SKM-1 (cell line): ENCODE measurements at regions not wholly inside any gene's neighbourhood (a gene's known extent, or its start where the extent isn't known, plus 50 kb on each side); places are given as distances from the start of the nearest gene placed in this dataset.
"Not testable (repeated sequence)": the region's sequence is repeated elsewhere in the genome, so short reads cannot be mapped to it uniquely, and the experiment has no call there.

ENCODE experiments used
- DNase-seq: peaks from one replicate; lab custom pipeline; 2025; ENCODE audit not compliant: unreplicated experiment; lab: John Stamatoyannopoulos, UW

DNA sequence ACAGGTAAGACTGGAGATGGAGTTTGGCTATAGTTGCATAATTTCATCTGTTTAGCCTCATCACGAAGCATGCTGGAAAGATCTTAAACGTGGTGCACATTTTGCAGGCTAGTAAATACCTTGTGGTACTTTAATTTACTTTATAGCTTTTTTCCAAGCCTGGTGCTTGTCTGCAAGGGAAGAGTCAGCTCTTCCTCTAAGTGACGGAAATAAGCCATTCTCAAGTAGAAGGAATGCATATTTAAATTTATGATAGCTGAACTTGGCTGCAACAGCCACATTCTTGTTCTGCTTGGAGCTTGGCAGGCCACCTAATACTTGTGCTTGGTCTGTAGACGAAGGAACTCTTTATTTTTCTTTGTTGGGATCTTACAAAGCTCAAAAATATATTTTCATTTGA, 188.0 kb upstream of the PIK3R1 start:
- no peak for DNase-seq

DNA sequence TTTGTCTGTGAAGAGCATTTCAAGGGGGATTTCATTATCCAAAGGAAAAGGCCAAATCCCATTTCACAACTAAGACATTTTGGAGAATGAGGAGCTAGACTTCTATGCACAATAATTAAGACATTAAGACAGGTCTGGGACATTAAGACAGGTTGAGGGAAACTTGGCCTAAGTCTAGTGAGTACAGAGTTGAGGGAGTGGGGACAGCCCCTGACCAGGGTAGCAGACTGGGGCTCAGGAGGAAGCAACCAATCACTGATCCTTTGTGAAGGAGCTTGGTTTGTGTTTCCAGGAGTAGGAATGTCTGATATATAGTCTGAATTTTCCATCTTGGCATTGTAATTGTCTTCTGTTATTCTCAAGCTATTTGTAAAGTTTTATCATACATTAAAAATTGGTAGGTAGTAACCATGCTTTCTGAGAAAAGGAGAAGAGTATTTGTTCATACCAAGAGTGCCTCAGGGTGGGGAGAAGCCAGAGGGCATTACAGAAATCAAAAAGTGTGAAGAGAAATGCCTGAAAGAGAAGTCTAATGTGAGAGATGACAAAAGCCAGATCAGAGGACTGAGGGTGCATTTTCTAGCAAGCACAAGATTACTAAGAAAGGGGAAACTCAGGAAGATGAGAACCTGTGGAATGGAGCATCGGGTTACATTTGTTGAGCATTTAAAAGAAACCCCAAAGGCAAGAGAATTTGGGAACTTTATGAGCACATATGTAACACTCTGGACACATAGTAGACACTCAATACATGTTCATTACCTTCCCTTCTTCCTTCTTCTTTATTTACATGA, 189.3 kb upstream of the PIK3R1 start:
- DNase-seq = no peak

DNA sequence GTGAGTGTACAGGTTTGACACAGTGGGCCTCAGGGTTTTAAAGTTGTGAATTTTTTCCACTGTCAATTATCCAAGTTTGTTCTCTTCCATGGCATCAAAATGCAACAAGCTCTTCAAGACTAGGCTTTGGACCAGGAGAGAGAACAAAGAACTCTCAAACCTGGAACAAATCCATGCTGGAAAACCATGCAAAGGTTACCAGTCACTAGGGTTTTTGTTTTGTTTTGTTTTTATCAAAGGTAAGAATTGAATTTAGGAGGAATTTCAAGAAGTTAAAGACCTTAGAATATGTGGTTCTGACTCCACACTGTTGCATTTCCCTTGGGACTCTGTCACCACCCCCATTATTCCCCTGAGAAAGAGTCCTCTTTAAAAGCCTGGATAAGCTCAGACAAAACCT, 191.1 kb upstream of the PIK3R1 start:
- no peak for DNase-seq

DNA sequence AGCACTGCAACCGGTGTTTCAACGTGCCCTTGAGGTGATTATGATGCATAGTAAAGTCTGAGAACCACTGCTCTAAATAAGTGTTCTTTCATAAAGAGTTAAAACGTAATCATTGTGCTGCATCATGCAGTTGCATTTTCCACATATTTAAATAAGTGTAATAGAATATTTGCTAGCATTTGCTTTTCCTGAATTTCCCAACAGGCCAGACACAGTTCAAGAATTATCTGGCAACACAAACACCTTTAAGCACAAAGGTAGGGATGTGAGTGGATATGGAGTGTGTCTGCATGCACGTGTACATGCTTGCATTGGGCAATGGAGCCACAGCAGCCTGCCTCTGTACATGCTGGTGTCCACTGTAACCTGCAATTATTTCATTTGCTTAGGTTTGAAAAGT, 193.6 kb upstream of the PIK3R1 start:
- DNase-seq = no peak

DNA sequence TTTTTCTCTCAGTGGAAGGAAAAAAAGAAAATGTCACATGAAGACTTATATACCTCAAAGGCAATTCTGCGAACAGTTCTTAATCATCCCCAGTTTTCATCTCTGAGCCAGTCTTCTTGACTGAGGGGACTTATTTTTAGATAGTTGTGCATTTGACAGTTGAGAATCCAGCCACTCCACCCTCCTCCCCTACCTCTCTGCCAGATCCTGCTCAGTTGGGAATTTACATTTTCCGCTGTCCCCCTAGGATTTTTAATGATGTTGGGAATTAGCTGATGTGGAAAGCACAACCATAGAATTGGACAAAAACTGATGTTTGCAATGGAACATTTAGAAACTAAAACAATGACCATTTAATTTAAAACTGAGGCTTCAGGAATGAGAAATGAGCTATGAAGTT, 194.3 kb upstream of the PIK3R1 start:
- DNase-seq = no peak

DNA sequence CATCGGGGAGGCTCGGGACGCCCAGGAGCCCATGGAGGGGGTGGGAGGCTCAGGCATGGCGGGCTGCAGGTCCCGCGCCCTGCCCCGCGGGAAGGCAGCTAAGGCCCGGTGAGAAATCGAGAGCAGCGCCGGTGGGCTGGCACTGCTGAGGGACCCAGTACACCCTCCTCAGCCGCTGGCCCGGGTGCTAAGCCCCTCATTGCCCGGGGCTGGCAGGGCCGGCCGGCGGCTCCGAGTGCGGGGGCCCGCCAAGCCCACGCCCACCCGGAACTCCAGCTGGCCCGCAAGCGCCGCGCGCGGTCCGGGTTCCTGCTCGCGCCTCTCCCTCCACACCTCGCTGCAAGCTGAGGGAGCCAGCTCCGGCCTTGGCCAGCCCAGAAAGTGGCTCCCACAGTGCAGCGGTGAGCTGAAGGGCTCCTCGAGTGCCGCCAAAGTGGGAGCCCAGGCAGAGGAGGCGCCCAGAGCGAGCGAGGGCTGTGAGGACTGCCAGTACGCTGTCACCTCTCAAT, 195.0 kb upstream of the PIK3R1 start:
- DNase-seq = not testable (repeated sequence)

DNA sequence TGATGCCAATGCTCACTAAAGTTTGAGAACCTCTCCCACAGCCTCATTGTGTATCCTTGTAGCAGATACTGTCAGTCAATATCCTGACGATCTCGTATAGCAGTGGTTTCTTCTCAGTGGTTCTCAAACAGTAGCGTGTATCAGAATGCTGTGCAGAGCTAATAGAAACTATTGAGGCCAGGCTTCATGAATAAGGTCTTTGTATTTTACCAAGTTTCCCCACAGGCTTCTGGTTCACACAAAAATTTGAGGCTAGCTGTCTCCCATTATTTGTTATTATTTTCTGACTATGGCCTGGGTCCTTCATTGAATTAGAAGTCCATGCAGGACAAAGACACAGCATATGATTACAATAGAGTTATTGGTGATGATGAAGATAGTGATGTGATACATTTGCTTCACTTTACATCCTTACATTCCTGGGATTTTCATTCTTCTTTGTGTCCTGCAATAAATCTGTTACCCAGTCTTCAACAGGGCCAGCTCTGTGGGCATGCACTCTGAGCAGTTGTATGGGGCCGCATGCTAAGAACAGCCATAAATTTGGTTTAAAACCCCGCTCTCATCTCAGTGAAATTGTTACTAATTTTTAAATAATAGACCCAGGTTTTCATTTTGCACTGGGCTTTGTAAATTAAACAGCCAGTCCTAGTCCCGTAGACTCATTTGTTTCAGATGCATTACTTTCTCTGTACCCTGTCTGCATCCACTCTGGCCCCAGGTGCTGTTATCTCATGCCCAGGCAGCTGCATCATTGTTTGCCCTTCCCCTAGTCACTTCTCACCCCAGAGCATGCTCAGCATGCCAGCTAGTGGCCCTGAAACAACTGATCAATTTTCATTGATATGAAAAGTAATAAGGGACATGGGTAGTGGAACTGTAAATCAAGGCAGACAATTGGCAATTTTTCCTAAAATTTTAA, 199.9 kb upstream of the PIK3R1 start:
- DNase-seq = no peak

DNA sequence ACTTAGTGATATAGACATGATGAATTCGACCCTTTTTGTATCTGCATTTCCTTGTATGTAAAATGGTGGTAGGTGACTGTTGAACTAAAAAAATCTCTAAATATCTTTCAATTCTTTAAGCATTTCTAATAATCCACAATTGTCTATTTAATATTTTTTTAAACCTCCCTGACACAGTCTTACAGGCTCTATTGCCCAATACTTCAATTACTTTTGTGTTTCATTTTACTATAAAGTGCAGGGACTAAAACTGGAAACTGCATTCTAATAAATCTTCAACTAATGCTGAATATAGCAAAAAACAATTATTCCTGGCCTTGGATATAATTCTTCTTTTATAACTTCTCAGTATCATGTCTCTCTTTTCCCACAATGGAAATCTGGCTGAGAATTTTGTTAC, 202.7 kb upstream of the PIK3R1 start:
- no peak for DNase-seq

DNA sequence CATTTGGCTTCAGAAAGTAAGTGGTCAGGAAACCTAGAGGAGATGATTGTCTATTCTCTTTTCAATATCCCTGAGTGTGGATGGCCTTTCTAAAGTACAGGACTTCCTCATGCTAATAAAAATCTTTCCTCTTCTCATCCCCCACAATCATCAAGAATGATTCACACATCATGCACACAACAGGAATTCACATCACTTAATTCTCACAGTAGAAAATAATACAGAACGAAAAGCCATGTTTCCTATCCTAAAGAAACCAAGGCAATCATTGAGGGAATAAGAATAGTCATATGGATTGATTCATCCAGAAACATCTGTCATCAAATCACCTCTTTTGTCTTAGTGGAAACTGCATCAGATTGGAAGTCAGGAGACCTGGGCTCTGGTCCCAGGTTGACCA, 203.1 kb upstream of the PIK3R1 start:
- no peak for DNase-seq

DNA sequence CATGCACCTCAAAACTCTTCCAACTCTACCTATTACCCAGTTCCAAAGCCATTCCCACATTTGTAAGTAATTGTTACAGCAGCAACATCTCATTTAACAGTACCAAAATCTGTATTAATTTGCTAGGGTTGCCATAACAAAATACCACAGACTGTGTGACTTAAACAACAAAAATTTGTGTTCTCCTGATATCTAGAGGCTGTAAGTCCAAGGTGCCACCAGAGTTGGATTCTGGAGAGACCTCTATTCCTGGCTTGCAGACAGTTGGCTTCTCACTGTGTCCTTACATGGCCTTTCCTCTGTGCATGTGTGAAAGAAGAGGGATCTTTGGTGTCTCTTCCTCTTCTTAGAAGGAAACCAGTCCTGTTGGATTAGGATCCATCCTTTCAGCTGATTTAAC, 203.8 kb upstream of the PIK3R1 start:
- DNase-seq = no peak

DNA sequence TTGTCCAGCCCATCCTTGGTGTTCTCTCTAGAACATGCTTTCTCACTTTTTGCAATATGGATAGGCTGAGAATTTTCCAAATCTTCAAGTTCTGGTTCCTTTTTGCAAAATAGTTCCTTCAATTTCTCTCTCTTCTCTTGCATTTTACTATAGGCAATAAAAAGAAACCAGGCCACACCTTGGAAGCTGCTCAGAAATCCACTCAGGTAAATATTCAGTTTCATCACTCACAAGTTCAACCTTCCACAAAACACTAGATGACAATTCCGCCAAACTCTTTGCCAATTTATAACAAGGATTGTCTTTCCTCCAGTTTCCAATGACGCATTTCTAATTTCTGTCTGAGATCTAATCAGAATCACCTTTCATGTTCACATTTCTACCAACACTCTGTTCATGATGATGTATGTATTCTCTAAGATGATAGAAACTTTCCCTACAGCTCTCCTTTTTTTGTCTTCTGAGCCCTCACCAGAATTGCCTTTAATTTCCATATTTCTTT, 204.2 kb upstream of the PIK3R1 start:
- no peak for DNase-seq

DNA sequence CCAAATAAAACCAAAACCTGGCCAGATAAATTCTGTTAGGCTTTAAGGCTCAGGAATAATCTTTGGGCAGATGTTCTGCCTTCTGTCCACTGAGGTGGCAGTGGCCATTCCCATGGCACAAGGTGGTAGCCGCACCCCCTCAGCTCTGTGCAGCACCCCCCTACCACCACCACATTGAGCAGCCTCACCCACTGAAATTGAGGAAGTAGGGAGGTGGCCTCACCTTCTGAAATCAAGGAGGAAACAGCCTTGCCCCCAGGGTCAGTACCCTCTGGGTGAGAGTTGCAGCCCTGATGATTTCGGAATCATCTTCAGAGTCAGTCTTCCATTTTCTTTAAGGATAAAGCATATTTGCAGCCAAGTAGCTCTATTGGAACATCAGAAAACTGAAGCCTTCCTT, 204.8 kb upstream of the PIK3R1 start:
- DNase-seq = no peak

DNA sequence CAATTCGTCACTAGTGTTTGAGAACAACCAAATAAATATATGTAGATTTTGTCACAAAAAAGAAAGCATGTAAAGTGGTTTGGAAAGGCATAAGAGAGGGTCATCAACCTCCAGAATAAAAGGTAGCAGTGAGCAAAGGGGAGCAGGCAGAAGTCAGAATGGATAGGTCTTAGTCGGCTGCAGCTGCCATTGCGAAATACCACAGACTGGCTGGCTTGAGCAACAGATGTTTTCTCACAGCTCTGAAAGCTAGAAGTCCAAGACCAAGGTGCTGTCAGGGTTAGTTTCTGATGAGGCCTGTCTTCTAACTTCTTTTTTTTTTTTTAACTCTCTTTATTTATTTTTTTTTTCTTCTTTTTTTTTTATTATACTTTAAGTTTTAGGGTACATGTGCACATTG, 208.1 kb upstream of the PIK3R1 start:
- DNase-seq = peak; percentile 91

DNA sequence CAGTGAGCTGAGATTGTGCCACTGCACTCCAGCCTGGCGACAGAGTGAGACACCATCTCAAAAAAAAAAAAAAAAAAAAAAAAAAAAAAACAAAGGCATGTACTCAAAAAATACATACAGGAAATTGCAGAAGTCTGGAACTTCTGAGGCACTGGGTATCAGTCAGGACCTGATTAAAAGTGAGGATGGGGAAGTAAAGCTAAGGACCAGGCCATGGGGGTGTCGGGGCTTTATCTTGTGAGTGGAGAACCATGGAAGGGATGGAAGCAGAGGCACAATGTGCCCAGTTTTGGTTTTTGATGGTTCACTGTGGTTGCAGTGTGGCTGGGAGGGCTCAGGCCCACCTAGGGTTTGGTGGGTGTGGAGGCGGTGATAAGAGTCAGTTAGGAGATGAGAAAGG, 212.7 kb upstream of the PIK3R1 start:
- DNase-seq = no peak

DNA sequence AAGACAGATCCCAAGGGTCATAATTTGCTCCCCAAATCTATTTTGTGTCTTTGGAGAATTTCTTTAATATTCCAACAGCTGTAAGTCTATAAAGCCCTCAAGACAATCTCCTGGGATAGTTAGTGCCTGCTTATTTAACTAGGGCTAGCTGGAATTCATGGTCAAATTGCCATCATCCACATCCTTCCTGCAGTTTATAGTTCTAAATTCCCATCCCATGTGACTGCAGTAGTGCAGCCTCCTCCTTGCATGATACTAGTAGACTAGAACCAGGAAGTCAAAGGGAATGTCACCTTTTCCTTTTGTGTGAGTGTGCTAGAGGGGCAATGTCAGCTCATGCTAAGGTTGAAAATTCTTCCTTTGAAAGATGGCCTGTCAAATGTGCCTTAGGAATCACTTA, 214.8 kb upstream of the PIK3R1 start:
- DNase-seq = no peak

DNA sequence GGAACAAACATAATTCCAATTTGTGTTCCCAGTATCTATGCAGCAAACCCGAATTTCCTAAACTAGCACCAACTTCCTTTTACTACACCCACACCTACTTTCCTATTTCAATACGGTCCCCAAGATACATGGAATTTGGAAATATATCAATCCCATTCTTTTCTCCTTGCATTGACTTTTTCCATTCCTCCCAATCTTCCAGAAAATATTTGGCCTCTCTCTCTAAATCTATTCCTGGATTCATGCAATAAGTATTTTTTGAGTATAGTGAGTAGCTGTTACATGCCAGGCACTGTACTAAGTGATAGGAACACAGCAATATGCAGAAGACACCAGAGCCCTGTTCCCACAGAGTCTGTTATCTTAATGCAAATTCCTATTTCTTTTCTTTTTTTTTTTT, 216.2 kb upstream of the PIK3R1 start:
- DNase-seq = no peak

DNA sequence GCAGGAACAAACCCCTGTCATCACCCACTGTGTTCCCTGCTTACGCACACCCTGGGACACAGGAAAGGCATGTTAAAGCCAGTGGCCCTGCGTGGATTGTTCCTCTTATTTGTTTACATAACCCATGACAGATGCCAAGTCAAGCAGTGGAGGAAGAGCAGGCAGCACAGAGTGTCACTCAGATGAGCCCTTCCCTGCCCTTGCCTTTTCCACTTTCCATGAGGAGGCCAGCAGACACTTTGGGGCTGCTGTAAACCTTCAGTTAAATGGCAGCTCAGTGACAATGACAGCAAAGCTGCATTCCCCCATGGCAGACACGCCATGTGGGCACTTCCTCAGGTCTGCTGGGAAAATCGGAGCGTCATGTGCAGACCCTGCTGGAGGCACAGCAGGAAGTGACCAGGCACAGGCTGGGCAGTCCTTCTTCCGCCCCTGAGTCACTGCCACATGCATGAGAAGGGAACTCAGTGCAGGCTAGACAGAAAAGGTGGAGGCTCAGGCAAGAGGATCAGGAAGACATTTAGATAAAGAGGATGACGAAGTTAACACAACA, 216.8 kb upstream of the PIK3R1 start:
- no peak for DNase-seq

DNA sequence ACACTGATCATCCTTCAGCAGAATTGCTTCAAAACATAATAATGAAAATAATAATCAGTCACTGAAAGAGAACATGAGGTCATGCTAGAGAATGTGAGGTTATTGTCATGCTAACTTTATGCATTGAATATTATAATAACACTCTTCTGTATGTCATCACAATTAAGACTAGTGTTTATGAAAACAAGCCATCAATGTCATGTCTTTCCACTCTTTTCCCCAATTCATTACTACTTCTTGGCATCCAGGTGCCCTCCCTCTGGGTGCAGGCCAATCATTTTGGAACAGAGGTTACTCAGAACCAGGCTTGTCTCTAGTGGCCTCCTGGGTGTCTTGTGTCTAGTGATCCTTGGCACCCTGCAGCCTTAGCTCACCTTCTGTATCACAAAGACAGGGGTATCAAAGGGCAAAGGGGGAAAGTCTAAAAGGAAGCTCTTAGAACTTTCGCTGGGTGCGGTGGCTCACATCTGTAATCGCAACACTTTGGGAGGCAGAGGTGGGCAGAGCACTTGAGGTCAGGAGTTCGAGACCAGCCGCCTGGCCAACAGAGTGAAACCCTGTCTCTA, 217.6 kb upstream of the PIK3R1 start:
- no peak for DNase-seq

DNA sequence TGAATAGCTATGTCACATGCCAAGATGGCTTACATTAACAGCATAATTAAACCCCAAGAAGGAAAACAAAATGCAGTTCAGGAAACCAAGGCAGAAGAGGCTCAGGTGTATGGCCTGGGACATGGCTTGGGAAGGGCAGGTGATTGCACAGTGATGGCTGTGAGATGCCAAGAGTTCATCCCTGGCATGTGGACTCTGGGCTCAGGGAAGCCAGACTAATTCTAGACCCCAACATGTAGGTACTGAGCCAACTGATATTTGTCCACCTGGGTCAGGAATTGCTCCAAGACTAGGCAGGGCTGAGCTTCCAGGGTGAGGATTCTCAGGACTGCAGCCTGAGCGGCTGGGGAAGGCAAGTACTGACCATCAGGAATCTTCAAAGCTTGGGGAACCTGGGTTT, 218.4 kb upstream of the PIK3R1 start:
- no peak for DNase-seq

DNA sequence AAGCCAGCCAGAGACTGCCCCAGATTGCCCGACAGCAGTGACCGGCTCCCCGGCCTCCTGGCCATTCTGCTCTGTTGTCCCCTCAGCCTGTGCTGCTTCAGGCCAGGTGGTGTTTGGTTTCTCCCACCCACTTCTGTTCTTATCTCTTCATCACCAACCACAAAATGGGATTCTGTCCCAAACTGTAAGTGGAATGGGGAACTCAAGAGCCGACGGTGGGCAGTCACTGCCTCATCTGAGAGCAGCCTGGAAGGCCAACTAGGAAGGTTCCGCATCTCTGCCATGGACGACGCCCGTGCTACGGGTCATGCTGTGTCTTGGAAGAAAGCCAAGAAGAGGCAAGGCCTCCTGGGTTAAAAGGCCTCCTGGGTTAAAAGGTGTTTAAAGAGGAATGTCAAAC, 219.0 kb upstream of the PIK3R1 start:
- no peak for DNase-seq

DNA sequence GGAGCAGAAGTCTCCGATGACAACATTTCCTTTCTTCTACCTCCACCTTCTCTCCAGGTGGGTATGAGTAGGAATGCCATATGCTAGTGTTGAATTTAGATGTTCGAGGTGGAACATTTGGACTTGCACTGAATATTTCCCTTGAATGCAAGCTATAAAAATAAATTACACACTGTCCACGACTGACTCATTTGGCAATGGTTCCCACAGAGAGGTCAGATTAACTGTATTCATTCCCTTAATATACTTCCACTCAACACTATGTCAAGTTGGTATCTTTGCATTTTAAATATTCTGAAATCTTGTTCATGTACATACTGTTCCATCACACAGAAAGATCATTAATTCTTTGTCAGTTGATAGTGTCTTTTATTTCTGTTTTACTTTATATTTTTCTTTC, 222.6 kb upstream of the PIK3R1 start:
- DNase-seq = no peak
